A673 (cell line): ENCODE measurements at regions not wholly inside any gene's neighbourhood (a gene's known extent, or its start where the extent isn't known, plus 50 kb on each side); places are given as distances from the start of the nearest gene placed in this dataset.

Experiments used
- EZH2 ChIP-seq: fragments of 200-600 bp; sonication (generic); IDR thresholded peaks from 2 replicates; pipeline ENCODE4 v1.6.1; 2017; ENCODE audit warnings: borderline replicate concordance, low read depth, mild to moderate bottlenecking, mixed read lengths, antibody characterized with exemption, low read length; ENCODE audit not compliant: poor library complexity, severe bottlenecking
- TF ChIP-seq, protein P1 (sequence below): fragments of 300-800, 200-600 bp; sonication (generic); conservative IDR thresholded peaks from 2 replicates; pipeline ENCODE4 v1.5.1; 2017; ENCODE audit warnings: low read depth, mild to moderate bottlenecking, antibody characterized with exemption, low read length, moderate library complexity, mixed read lengths

DNA sequence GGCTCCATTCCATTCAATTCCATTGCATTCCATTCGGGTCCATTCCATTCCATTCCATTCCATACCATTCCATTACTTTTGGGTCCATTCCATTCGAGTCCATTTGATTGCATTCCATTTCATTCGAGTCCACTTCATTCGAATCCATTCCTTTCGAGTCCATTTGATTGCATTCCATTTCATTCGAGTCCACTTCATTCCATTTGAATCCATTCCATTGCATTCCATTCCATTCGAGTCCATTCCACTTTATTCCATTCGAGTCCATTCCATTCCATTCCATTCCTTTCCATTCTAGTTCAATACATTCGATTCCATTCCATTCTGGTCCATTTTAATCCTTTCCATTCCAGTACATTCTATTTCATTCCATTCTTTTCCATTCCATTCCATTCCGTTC is 334.0 kb downstream of the ZNF33B start:
- TF ChIP-seq, protein P1, sequence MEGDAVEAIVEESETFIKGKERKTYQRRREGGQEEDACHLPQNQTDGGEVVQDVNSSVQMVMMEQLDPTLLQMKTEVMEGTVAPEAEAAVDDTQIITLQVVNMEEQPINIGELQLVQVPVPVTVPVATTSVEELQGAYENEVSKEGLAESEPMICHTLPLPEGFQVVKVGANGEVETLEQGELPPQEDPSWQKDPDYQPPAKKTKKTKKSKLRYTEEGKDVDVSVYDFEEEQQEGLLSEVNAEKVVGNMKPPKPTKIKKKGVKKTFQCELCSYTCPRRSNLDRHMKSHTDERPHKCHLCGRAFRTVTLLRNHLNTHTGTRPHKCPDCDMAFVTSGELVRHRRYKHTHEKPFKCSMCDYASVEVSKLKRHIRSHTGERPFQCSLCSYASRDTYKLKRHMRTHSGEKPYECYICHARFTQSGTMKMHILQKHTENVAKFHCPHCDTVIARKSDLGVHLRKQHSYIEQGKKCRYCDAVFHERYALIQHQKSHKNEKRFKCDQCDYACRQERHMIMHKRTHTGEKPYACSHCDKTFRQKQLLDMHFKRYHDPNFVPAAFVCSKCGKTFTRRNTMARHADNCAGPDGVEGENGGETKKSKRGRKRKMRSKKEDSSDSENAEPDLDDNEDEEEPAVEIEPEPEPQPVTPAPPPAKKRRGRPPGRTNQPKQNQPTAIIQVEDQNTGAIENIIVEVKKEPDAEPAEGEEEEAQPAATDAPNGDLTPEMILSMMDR: no peak
- TF ChIP-seq EZH2: no peak
